ENCODE measurements at regions not wholly inside any gene's neighbourhood (a gene's known extent, or its start where the extent isn't known, plus 50 kb on each side); places are given as distances from the start of the nearest gene placed in this dataset.

GRCh38 chr10:55929291-55929690 lies 431.8 kb downstream of the ZWINT start:
- TF ChIP-seq, protein P1, sequence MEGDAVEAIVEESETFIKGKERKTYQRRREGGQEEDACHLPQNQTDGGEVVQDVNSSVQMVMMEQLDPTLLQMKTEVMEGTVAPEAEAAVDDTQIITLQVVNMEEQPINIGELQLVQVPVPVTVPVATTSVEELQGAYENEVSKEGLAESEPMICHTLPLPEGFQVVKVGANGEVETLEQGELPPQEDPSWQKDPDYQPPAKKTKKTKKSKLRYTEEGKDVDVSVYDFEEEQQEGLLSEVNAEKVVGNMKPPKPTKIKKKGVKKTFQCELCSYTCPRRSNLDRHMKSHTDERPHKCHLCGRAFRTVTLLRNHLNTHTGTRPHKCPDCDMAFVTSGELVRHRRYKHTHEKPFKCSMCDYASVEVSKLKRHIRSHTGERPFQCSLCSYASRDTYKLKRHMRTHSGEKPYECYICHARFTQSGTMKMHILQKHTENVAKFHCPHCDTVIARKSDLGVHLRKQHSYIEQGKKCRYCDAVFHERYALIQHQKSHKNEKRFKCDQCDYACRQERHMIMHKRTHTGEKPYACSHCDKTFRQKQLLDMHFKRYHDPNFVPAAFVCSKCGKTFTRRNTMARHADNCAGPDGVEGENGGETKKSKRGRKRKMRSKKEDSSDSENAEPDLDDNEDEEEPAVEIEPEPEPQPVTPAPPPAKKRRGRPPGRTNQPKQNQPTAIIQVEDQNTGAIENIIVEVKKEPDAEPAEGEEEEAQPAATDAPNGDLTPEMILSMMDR (IDR thresholded peaks at IDR 0.05) = no peak
- no peak for TF ChIP-seq POLR2A (IDR thresholded peaks at IDR 0.05)

Measured in uterus (tissue), 2 donors.